HUES64 (cell line): ENCODE measurements at regions not wholly inside any gene's neighbourhood (a gene's known extent, or its start where the extent isn't known, plus 50 kb on each side); places are given as distances from the start of the nearest gene placed in this dataset.

Source experiments
- H3K27ac ChIP-seq: 2 replicates; pipeline ENCODE4 v1.7.0; 2013; ENCODE audit warnings: low read depth, low read length, inconsistent platforms
- H3K27me3 ChIP-seq: 2 replicates; pipeline ENCODE4 v1.6.1; 2013; ENCODE audit warnings: mild to moderate bottlenecking, low read length; ENCODE audit not compliant: insufficient read depth
- H3K36me3 ChIP-seq: 2 replicates; pipeline ENCODE4 v1.6.1; 2013; ENCODE audit warnings: mild to moderate bottlenecking, low read length; ENCODE audit not compliant: insufficient read depth
- H3K4me1 ChIP-seq: 2 replicates; pipeline ENCODE4 v1.6.1; 2013; ENCODE audit warnings: mild to moderate bottlenecking, low read length, moderate library complexity; ENCODE audit not compliant: insufficient read depth
- H3K4me3 ChIP-seq: 2 replicates; pipeline ENCODE4 v1.5.1; 2013; ENCODE audit warnings: mild to moderate bottlenecking, low read length, moderate library complexity
- H3K9ac ChIP-seq: 2 replicates; pipeline ENCODE4 v1.6.1; 2013; ENCODE audit warnings: mild to moderate bottlenecking, low read depth, low read length
- H3K9me3 ChIP-seq: 2 replicates; pipeline ENCODE4 v1.6.1; 2013; ENCODE audit warnings: low read depth, low read length; ENCODE audit not compliant: insufficient read depth
- WGBS: fragments of 150-250, 120-280 bp; methylation state at CpG from one replicate; pipeline ENCODE4 v1.1.7; 2013; ENCODE audit warnings: missing lambda C conversion rate; 5-methylcytosine and 5-hydroxymethylcytosine counted together

DNA sequence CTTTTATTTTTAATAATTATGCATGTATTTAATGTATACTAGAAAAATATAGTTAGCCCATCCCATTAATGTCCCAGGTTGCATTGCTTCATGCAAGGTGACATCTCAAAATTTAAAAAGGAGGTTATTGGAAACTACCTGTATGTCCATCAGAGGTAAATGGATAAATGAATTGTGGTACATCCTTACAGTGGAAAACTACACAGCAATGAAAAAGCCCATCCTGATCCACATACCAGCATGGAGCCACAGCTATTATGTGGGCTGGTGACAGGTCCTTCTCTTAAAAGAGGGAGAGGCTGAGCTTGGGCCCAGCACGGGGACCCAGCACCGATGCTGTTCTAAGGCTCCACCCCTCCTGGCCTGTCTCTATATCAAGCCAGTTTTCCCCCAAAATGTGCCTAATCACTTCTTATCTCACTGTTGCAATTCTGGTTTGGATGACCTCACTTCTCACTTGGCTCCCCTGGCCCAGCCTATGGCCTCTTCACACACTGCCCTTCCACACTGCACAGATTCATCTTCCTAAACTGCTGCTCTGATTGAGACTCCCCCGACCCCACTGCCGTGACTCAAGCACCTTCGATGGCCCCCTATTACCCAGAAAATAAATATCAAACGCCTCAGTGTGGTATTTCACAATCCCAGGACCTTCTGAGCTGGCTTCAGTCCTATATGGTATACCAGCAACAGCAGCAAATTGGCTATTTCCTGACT is 97.1 kb upstream of the NCOR2 start:
- no peaks in the 10 kb centered on the region for H3K4me1 ChIP-seq
- WGBS: 93% methylated on average over 6 of the region's 6 CpGs
- H3K27ac ChIP-seq: no peak overlapping the region
- H3K9me3 ChIP-seq: no peaks in the 10 kb centered on the region
- no peak overlapping the region for H3K4me3 ChIP-seq
- no peaks in the 10 kb centered on the region for H3K36me3 ChIP-seq
- H3K9ac ChIP-seq: no peak overlapping the region
- H3K27me3 ChIP-seq: no peaks in the 10 kb centered on the region

DNA sequence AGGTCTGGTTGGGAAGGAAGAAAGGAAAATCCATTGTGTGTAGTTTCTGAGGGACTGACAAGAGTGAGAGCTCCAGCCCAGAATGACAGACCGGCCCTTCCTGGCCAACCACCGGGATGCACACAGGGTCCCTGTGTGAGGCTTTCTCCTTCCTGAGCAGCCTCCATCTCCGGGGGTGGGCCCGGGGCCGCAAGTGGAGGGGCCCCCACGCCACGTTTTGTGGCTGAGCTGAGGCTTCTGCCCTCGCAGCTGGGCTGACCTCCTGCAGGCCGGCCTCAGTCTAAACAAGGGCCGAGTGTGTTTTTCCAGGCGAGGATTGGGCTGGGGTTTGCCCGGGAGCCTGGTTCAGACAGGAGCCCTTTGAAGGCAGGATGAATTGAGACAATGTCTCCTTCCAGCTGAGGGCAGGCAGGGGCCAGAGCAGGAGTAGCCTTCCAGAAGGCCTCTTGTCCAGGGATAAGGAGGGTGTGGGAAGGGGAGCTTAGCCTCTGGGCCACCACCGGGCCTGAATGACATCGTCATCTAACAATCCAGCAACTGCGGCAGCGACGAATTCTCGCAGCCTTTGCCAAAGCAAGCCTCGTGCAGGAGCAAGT is 96.5 kb upstream of the NCOR2 start:
- Histone ChIP-seq H3K27me3 (no peaks in the 10 kb centered on the region), H3K9ac (no peak overlapping the region), H3K36me3 (no peaks in the 10 kb centered on the region), H3K4me1 (no peaks in the 10 kb centered on the region), H3K4me3 (no peak overlapping the region), H3K9me3 (no peaks in the 10 kb centered on the region), H3K27ac (no peak overlapping the region)
- 82% methylated on average over 19 of the region's 19 CpGs for WGBS

DNA sequence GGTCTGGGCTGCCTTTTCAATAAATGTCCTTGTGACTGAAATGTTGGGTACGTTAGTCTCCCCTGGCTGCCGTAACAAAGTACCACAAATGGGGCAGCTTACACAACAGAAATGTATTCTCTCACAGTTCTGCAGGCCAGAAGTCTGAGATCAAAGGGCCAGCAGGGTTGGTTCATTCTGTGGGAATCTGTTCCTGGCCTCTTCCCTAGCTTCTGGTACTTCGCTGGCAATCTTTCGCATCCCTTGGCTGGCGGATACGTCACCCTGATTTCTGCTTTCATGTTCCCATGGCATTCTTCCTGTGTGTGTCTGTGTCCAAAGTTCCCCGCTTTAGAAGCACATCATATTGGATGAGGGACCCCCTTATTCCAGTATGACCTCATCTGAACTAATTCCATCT is 95.8 kb upstream of the NCOR2 start:
- H3K4me3 ChIP-seq: no peak overlapping the region
- H3K9me3 ChIP-seq: no peaks in the 10 kb centered on the region
- no peaks in the 10 kb centered on the region for H3K27me3 ChIP-seq
- no peak overlapping the region for H3K27ac ChIP-seq
- H3K9ac ChIP-seq: no peak overlapping the region
- no peaks in the 10 kb centered on the region for H3K4me1 ChIP-seq
- H3K36me3 ChIP-seq: no peaks in the 10 kb centered on the region
- 88% methylated on average over 7 of the region's 7 CpGs for WGBS

DNA sequence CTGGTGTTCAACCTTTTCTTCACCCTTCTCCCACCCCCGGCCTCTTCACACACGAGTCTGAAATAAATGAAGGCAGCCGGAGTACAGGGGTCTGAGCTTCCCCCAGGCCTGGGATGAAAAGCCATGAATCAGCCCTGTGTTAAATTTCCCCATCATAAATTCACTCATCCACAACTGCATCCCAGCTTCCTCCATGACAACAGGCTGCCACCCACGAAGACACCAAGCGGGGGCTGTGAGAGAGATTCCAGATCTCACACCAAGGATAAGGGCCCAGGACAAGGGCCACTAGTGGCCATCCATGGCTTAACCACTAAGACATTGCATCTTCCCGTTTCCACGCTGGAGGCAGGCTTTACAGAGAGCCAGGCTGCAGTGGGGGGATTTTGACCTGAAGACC is 93.9 kb upstream of the NCOR2 start:
- WGBS: 76% methylated on average over 7 of the region's 7 CpGs
- Histone ChIP-seq H3K27me3 (no peaks in the 10 kb centered on the region), H3K4me1 (peaks cover 3% of the 10 kb centered on the region), H3K4me3 (no peak overlapping the region), H3K9ac (no peak overlapping the region), H3K9me3 (no peaks in the 10 kb centered on the region), H3K36me3 (no peaks in the 10 kb centered on the region), H3K27ac (no peak overlapping the region)

DNA sequence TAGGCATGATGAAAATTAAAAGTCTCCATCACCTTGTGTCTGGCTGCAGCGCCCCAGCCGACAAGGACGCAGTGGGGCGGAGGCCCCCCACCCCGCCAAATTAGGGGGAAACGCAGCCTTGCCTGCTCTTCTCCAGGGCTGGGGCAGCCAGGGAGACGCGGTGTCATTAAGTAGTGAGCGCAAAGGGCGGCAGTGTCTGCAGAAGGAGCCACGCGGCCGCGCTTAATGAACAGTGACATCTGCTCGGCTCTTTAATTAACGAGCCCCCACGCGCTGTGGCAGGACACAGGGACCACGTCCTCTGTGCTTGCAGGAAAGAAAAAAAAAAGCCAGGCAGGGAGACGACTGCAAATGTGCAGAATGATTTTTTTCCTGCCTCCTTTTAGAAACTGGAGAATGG is 93.4 kb upstream of the NCOR2 start:
- WGBS: 90% methylated on average over 20 of the region's 20 CpGs
- no peak overlapping the region for H3K9ac ChIP-seq
- peaks cover 5% of the 10 kb centered on the region for H3K4me1 ChIP-seq
- no peaks in the 10 kb centered on the region for H3K36me3 ChIP-seq
- no peak overlapping the region for H3K4me3 ChIP-seq
- H3K9me3 ChIP-seq: no peaks in the 10 kb centered on the region
- H3K27ac ChIP-seq: no peak overlapping the region
- H3K27me3 ChIP-seq: no peaks in the 10 kb centered on the region

DNA sequence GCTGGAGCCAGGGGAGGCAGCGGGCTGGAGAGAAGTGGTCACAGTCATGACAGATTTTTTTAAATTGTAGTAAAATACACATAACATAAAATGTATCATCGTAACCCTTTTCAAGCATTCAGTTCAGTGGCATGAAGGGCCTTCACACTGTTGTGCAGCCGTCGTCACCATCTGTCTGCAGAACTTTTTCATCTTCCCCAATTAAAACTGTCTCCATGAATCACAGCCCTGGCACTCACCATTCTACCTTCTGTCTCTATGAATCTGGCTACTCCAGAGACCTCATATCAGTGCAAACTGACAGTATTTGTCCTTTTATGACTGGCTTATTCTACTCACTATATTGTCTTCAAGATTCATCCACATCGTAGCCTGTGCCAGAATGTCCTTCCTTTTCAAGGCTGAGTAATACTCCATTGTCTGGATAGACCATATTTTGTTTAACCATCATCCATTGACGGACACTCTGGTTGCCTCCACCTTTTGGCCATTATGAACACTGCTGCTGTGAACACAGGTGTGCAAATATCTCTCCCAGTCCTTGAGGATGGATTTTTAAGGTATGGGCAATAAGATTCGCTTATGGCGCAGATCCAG is 91.5 kb upstream of the NCOR2 start:
- Histone ChIP-seq H3K27me3 (no peaks in the 10 kb centered on the region), H3K4me1 (peaks cover 14% of the 10 kb centered on the region), H3K27ac (no peak overlapping the region), H3K9ac (no peak overlapping the region), H3K9me3 (no peaks in the 10 kb centered on the region), H3K4me3 (no peak overlapping the region), H3K36me3 (no peaks in the 10 kb centered on the region)
- 95% methylated on average over 8 of the region's 8 CpGs for WGBS

DNA sequence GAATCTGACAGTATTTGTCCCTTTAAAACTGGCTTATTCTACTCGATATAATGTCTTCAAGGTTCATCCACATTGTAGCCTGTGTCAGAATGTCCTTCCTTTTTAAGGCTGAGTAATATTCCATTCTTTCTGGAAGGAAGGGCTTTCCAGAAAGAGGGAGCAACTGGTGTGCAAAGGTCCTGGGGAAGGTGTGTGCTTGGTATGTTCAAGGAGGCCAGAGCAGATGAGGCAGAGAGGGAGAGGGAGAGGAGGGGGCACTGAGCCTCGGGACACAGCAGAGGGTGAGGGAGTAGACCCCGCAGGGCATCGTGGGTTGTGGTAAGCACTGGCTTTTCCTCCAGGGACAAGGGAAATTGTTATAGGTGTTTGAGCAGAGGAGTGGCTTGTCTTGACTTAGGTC is 90.9 kb upstream of the NCOR2 start:
- Histone ChIP-seq H3K9me3 (no peaks in the 10 kb centered on the region), H3K4me3 (no peak overlapping the region), H3K9ac (no peak overlapping the region), H3K4me1 (peaks cover 14% of the 10 kb centered on the region), H3K27ac (no peak overlapping the region), H3K36me3 (no peaks in the 10 kb centered on the region), H3K27me3 (no peaks in the 10 kb centered on the region)
- WGBS: 92% methylated on average over 4 of the region's 4 CpGs

DNA sequence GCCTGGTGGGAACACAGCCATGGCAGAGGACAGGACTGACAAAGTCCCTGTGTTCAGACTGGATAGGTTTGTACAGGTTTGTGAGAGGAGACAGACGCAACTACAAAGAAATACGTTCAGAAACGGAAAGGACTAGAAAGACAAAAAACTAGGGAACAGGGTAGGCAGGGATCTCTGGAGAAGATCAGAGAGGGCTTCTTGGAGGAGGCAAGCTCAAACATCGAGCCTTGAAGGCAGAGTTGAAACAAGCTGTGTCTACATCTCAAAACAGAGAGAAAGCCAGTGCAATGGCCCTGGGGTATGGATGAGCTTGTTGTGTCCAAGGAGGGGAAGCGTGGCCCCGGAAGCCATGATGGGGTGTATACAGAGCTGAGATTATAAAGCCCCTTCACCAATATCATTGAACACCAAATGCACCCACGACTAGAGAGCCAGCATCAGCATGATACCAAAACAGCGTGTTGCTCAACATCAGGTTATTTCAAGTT is 89.6 kb upstream of the NCOR2 start:
- WGBS: 67% methylated on average over 8 of the region's 8 CpGs
- no peaks in the 10 kb centered on the region for H3K9me3 ChIP-seq
- H3K36me3 ChIP-seq: no peaks in the 10 kb centered on the region
- no peak overlapping the region for H3K27ac ChIP-seq
- no peaks in the 10 kb centered on the region for H3K27me3 ChIP-seq
- peaks cover 14% of the 10 kb centered on the region for H3K4me1 ChIP-seq
- H3K9ac ChIP-seq: no peak overlapping the region
- H3K4me3 ChIP-seq: no peak overlapping the region

DNA sequence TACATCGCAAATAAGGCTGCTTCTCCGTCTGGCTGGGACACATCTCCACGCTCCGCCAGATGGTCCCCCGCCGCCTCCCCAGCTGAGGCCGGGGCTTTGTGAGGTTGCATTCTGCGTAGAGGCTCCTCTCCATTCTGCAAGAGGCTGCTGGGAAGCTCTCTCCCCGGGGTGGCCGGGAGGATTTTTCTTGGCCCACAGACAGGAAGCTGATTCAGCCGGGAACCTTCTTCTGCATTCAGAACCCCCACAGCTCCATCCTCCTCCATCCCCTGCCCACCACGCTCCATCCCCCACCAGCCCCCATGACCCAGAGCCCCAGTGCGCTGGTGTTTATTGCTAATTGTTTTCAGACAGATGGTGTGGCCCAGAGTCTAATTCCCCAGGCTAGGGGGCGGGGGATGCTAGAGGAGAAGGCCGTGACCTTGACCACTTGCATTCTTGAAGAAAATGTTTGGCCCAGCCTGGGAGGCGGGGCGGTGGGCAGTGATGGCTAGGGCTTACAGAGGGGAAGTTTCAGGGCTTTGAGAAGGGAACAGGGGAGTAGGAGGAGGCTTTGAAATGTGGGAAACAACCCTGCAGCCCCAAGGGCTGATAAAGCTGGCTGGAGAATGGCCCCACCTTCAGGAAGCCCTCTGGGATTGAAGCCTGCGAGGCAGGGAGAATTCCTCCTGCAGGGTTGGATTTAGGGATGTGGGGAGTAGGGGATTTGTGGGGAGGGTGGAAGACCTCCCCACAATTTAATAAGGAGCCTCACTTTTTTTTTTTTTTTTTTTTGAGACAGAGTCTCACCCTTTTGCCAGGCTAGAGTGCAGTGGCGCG is 88.5 kb upstream of the NCOR2 start:
- Histone ChIP-seq H3K27ac (peak overlapping the region; percentile 56; the same call in 1 of the 2 replicates), H3K9me3 (no peaks in the 10 kb centered on the region), H3K36me3 (no peaks in the 10 kb centered on the region), H3K4me1 (peaks cover 14% of the 10 kb centered on the region), H3K27me3 (no peaks in the 10 kb centered on the region), H3K4me3 (no peak overlapping the region), H3K9ac (no peak overlapping the region)
- 23% methylated on average over 20 of the region's 20 CpGs for WGBS

DNA sequence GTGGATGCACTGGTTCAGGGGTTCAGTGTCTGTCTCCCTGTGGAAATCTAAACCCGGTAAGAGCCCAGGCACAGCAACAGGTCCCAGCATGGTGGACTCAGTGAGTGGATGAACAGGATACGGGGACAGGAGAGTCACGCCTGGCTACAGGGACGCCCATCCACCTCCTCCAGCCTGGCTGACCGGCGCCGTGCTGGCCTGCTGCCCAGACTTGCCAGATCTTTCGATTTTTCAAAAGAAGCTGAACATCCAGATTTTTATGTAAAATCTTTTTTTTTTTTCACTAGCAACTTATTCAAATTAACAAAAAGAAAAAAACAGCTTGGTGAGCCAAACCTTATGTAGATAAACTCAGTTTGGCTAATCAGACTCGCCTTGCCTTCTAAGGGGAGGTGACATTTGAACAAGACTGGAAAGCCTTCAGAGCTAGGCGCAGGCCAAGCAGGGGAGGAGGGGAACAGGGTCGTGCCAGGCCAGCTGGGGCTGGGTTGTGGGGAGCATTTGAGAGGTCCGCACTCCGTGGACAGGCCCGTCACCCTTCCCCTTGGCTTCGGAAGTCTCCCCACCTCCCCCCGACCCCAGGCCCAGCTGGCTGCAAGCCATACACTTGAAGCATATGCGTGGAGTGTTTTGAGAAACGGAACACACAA is 87.8 kb upstream of the NCOR2 start:
- WGBS: 52% methylated on average over 17 of the region's 18 CpGs
- Histone ChIP-seq H3K4me3 (no peak overlapping the region), H3K36me3 (no peaks in the 10 kb centered on the region), H3K4me1 (peaks cover 14% of the 10 kb centered on the region), H3K9ac (no peak overlapping the region), H3K27ac (peak overlapping the region; percentile 56; the same call in 1 of the 2 replicates), H3K27me3 (no peaks in the 10 kb centered on the region), H3K9me3 (peaks cover 1% of the 10 kb centered on the region; the same call in 1 of the 2 replicates)
